ENCODE measurements at regions not wholly inside any gene's neighbourhood (a gene's known extent, or its start where the extent isn't known, plus 50 kb on each side); places are given as distances from the start of the nearest gene placed in this dataset.
A peak's percentile ranks its signal among the peaks of the same experiment; 100 is the strongest.

DNA sequence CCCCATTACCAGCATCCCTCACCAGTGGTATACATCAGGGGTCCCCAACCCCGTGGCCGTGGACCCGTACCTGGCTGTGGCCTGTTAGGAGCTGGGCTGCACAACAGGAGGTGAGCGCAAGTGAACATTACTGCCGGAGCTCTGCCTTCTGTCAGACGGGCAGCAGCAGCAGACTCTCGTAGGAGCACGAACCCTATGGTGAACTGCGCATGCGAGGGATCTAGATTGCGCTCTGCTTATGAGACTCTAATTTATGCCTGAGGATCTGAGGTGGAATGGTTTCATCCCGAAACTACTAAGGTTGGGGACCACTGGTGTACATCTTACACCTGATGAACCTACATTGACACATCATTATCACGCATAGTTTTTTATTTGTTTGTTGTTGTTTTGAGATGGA lies 52.8 kb upstream of the DHX15 start:
- DNase-seq, result no peak

DNA sequence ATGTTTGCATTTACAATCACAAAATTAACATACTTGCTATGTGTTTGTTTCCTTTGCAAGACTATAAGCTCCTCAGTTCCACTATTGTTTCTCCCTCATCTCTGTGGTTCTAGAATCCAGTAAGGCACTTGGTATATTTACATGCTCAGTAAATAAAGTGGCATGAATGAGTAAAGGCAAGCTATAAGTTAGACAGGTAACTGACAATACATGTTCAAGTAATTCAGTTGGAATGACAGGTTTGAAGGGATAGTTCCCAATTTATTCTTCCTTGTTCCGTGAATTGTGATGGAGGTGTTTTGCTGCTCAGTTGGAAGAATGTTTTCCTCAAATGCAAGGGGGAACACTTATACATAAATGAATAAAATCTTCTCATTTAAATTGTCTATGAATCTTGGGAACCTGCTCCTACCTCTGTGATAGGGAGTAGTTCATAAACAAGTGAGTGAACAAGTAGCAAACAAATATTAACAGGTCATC lies 54.1 kb upstream of the DHX15 start:
- no peak for DNase-seq

DNA sequence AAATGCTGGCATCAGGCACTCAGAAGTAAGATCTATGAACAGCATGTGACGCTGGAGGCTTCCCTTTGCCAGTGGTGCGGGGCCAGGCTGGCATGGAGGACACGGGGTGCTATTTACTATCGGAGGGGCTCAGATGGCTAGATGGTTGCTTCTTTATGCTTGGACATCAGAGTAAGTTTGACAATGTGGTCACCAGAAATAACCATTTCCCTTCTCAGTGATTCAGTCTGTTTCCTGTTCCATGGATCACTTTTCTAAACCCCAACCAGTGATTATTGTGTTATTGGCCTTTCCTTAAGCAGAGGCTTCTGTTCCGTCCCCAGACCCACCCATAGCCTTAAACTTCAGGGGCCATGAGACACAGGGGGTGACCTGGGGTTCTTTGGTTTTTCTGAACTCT lies 55.4 kb upstream of the DHX15 start:
- DNase-seq, result no peak

DNA sequence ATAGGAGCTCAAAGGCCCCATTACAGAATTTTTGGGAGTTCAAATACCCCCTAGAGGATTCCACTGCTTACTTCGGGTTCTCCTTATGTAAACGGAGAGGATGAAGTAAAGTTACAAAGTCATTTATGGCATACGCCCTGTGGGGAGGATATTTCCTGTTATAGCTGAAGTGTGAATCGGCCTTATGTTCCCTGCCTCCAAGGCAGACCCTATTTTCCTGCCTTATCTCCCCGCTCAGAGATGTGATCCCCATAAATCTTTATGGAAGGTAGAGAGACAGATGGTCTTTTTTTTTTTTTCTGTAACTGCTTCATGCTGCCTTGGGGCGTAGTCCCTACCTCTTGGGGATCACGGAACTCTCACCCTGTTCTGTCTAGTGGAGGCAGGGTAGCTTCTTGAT lies 56.0 kb upstream of the DHX15 start:
- no peak for DNase-seq

DNA sequence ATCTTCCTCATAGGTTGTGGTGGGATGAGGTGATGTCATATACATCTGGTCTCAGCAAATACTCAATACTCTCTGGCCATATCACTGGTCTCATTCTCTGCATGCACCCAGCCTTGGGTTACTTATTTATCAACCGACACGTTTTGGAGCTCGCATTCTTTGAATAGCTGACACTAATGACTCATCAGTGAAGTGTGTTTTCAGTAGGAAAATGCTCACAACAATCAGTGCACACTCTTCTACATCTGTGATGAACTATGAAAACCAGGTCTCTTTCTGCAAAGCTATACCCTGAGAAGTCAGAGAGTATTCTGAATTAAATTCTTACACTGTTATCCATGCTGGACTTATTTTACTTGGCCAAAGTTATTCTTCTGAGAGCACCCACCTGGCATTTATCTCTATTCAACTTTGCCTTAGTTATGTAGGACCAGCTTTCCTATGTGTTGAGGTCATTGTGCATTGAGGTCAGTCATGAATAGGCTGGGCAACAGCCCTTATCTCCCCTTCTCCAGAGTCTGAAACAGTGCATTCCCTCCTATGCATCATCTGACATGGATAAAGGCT lies 58.7 kb upstream of the DHX15 start:
- DNase-seq, result no peak

DNA sequence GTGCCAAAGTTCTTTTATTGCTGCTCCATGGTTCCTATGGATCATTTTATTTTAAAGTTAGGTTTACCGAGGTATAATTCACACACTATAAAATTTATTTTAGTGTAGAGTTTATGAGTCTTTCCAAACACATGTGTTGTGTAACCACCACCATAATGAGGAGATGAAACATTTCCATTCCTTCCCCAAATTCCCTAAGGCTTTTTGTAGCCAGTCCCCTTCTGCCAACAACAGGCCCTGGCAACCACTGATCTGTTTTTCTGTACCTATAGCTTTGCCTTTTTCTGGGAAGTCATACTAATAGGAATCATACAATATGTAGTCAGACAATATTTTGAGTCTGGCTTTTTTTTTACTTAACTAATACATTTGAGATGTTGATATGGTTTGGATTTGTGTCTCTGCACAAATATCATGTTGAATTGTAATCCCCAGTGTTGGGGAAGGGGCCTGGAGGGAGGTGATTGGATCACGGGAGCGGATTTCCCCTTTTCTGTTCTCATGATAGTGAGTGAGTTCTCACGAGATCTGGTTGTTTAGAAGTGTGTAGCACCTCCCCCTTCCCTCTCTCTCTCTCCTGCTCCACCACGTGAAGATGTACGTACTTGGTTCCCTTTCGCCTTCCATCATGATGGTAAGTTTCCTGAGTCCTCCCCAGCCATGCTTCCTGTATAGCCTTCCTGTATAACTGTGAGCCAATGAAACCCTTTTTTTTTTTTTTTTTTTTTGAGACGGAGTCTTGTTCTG lies 59.6 kb upstream of the DHX15 start:
- DNase-seq, result no peak

DNA sequence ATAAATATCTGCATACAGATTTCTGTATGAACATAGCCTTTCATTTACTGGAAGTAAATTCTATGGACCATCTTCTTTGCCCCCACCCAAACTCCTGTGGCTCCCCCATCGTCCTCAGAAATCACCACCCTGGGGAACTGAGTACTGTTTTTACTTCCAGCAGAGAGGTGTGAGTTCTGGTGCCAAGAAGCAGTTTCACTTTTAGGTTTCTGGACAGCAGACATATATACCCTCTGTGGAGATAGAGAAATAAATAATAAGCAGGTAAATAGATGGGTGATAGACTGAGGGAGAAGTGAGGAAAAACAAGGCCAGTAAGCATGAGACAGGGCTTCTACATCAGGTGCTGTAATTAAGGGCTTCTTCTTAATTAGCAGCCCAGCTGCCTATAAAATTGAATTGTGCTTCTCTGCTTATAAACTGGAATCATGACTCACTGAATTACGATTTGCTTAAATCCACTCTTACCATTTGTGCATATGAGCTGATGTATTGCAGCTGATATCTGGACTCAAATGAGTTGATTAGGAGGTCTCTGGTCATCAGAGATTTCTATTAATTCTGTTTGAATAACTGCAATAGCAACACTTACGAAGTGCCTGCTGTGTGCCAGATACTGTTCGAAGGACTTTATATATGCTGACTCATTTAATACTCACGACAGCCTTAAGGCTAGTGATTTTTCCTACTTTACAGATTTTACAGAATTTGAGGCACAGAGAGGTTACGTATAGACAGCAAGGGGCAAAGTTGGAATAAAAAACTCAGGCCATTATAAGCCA lies 60.8 kb upstream of the DHX15 start:
- no peak for DNase-seq

DNA sequence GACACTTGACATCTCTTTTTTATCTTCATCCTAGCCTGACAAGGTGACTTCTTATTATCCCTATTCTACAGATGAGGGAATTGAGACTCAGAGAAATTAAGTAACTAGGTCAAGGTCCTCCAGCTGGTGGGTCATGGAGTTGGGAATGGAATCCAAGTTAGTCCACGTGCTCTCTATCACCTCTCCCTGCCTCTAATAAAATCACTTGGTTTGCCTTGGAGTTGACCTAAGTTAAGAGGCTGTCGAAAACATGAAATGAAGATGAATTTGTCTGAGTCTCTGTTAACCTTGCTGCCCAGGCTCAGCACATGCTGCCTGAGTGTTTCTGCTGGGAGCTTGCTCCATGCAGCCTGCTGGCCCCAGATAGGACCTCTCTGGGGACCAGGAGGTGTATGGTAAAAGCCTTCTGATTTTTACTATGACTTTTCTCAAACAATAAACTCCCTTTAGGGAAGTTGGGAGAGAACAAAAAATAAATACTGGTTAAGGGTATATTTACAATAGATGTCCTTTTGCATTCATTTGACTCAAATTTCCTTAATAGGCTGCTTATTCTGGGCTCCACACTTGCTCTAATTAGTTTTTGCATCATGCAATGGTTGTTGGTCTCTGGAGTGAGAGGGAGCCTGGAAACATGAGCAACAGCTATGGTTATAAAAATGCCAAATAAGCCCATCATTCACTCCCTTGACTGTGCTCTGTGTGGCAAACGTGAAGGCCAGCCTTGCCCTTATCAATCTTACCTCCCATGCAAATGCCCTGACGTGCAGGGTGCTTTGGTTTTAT lies 61.6 kb upstream of the DHX15 start:
- DNase-seq, result no peak

DNA sequence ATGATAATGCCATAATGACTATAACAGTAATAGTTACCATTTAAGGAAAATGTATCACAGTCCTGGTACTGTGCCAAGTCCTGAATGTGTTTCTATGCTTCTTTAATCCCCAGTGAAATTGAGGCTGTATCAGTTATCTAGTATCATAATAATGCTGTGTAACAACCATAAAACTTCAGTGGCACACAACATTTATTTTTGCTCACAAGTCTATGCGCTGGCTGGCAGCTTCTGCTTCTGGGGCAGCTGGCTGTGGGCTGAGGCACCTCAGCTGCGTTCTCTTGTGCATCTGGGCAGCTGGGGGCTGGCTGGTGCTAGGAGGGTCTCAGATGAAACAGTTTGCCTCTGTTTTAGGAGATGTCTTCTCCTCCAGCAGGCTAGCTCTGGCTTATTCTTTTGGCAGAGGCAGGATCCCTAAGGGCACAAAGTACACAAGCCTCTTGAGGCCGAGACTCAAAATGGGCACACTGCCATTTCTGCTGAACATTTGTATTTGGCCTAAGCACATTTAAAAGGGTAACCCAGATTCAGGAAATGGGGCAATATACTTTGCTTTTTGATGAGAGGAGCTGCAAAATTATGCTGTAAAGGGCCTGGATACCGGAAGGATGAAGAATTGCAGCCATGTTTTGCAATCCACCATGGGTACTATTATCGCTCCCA lies 62.6 kb upstream of the DHX15 start:
- DNase-seq, result no peak

DNA sequence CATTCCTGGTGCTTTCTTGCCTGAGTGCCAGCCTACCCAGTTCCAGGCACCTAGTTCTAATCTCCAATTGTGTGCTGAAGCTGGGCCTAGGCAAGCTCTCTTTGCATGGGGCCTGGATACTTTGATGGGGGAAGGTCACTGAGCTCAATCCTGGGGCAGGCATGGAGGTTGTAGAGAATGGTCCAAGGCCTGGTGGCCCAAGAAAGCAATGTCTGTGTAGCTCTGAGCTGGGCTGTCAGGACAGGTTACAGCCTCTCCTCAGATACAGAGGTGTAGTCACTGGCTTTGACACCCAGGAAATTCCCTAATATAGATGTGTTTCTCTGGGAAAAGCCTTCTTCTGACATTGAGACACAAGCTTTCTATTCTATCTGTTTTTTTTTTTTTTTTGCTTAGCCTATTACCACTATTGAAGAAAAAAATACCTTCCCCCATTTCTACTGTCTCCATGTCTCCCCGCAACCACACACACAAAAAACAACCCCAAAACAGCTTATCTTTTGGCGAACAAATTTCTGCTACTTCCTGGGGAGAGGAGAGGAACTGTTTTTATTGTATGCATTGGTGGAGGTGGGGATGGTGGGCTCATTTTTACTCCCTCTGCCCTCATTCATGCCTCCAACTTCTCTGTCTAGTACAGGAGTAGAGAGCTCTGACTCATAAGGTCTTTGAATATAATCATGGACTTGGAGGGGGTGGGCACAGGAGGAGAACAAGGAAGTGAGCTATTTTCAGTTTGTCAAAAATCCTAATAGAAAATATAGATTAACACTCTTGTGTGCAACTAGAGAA lies 66.7 kb upstream of the DHX15 start:
- DNase-seq, result no peak

DNA sequence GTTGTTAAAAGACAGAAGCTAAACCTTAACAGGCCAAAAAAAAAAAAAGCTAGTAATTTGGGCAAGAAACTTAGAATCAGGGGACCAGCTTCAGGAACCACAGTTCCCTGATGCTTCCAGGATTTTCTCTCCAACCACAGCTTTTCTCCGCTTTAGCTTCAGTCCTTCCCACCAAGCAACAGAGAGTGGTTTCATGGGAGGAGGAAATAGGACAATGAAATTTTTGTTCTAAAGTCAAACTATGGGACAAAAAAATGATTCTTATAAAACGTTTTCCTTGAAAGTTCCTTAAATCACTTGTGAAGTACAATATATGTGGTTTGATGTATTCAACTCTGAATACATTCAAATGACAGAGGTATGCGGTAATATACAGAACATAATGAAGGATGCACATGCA lies 71.0 kb upstream of the DHX15 start:
- no peak for DNase-seq

DNA sequence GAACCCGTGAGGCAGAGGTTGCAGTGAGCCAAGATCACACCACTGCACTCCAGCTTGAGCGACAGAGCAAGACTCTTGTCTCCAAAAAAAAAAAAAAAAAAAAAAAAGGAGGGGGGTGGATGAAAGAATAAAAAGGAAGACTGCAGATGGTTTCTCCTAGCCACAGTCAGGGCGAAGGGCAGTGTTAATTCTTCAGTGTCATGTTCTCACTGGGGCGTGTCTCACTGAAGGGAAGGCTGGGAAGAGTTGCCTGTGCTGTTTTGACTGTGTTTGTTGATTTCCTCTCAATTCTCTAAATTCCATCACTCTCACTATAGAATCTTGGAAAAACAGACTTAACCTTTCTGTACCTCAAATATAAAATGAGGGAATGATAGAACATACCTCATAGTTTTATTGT lies 71.6 kb upstream of the DHX15 start:
- DNase-seq, result no peak

DNA sequence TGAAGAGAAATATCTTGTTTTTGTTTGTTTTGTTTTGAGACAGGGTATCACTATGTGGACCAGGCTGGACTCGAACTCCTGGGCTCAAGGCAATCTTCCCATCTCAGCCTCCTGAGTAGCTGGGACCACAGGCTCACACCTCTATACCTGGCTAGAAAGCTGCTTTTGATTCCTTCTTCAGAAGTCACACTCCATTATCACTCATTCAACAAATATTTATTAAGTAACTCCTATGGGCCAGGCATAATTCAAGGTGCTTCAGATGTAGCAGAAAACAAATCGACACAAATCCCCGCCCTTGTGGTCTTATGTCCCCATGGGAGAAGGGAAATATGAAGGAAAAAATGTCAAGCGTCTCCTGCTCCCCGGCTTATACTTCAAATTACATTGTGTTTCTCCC lies 72.6 kb upstream of the DHX15 start:
- DNase-seq, result no peak

DNA sequence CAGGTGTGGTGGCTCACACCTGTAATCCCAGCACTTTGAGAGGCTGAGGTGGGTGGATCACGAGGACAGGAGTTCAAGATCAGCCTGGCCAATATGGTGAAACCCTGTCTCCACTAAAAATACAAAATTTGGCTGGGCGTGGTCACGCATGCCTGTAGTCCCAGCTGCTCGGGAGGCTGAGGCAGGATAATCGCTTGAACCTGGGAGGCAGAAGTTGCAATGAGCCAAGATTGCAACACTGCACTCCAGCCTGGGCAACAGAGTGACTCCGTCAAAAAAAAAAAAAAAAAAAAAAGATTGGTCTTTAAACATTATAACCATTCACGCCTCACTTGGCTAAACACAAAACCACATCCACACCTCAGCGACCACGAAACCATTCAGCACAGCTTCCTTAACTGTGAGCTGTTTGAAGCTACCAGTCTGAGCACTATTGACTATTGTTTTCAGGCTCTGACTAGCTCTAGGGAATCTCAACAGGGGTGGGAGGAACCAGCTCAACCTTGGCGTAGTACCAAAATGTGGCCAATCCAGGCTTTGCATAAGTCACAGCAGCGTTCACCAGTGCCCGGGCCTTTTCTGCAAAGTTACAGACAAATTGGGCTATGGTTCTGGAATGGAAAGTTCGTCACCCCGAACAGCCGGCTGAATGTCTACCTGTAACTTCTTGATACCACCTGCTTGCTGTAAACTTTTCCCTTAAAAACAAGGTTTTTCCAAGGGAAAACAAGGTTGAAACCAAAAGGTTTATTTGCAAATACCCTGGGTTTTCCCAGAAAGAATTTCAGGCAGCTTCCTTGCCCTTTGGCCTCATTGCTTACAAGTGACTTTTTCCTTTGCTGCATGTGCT lies 73.6 kb upstream of the DHX15 start:
- peak; percentile 32 for DNase-seq

DNA sequence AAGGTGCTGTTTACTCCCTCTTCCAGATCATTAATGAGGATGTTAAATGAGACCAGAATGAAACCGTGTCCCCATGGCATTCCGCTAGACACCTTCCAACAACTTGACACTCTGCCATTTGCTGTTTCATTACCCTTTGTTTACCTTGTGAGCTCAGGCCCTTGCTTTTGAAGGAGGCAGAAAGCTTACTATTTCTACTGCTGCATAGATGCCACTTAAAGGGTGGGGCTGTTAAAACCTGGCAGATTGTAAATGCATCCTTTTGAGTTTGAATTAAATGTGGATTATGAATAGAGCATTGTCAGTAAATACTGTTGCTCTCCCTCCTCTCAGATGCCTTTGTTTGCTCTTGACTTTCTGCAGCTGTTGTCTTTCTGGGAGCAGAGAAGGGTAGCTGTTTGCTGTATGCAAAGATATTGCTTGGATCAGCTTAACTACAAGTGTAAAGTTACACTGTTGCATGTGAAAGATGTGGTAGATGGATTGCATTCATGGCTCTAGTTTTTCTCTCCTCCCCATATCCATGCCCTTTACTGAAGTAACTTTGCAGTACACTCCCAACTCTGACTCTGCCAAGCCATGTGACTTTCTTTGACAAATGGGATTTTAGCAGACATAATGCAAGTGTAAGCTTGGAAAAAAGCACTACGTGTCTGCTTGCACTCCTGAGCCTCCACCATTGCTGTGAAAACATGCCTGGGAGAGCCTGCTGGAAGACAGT lies 75.0 kb upstream of the DHX15 start:
- DNase-seq, result peak; percentile 37

DNA sequence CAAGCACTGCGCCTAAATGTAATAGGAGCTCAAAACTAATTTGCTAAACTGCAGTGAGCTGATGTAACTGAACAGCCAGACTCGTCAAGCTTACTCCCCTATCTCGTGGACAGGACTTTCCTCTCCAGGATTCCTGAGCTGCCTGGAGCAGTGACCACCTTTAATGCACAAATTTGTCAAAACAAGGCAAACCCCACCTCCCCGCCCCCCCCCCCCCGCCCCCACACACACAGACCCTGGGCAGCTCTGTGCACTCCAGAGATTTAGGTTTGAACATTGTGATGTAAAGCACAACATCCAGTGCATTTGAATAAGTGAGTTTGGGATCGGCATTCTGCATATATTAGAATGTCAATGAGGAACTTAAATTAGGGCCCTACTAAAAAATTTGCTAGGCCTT lies 77.7 kb upstream of the DHX15 start:
- DNase-seq, result no peak

DNA sequence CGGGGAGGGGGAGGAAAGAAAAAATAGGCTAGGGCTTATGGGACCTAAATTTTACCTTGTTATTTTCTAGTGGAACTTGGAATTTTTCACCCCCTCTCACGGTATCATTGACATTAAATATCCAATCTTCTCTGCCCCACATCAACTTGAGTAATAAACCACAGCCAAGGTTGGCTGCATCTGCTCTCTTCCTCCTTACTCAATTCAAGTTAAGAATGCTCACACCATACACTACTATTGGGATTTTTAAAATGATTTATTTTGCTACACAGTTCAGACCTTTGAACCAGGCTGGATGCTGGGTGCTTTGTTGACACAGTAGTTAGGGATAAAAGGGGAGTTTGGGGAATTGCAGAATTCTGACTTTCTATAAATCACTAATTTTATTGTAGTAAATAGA lies 78.2 kb upstream of the DHX15 start:
- DNase-seq, result no peak

DNA sequence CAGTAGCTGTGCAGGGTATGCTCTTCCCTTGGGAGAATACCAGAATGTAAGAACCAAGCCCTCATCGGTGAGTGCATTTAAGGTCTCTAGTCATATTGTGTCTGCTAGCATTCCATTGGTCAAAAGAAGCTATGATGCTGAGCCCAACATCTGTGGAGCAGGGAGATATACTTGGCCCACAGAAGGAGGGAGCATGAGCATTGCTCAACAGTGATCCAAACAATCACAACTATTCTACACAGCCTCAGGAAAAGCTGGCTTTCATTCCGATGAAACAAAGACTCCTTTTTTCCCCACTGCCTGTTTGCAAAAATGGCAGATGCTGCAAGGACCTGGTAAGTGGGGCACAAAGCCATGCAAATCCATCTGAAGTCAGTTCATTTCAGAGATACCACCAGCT lies 80.6 kb upstream of the DHX15 start:
- no peak for DNase-seq

DNA sequence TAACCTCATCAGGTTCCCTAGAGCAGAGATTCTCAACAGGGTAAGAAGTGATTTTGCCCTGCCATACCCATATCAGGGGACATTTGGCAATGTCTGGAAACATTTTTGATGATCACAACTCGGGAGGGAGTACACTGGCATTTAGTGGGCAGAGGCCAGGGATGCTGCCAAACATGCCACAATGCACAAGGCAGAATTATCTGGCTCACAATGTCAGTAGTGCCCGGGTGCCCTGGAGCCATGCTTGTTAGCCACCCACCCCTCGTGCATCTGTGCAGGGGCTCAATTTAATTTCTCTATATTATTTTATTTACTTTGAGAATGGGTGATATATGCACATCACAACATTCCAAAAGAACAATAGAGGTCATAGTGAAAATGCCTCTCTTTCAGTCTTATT lies 82.0 kb upstream of the DHX15 start:
- DNase-seq, result no peak

DNA sequence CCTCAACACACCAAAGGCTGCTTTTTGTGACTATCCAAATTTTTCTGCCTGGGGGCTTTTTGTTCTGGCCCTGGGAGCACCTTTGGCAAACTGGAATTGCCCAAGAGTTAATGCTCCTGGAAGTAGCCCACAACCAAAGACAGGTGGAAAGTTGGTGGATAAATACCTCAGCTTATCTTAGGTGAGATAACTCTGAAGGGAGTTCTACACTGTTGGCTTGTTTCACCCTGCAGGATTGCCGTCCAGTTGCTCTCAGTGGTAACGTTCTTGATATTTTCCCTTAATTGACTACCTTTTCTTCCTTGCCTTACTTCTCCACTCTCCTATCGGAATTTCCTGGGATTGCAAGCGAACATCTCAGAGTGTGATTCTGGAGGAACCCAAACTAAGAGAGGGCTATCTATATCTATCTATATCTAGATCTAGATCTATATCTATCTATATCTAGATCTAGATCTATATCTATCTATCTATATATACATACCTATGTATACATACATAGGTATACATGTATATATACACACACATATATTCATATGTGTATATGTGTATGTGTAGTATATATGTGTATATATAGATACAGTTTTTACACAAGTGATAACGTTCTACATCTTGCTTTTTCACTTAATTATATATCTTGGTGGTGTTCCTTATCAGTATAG lies 82.6 kb upstream of the DHX15 start:
- no peak for DNase-seq

All from NCI-H1092 treated with DMSO at 0.1 percent for 48 hours (cell line).